HEK293T (cell line): ENCODE measurements at regions not wholly inside any gene's neighbourhood (a gene's known extent, or its start where the extent isn't known, plus 50 kb on each side); places are given as distances from the start of the nearest gene placed in this dataset.

Experiments used
- CTCF ChIA-PET: fragments of 350-600 bp; formaldehyde crosslinking; extraction: SDS; loops from one replicate; lab custom pipeline; 2021; ENCODE audit warnings: antibody characterized with exemption, inconsistent platforms; lab: Yijun Ruan, JAX
- POLR2A ChIA-PET: fragments of 350-600 bp; formaldehyde crosslinking; extraction: SDS; loops from one replicate; lab custom pipeline; 2020; ENCODE audit warnings: antibody characterized with exemption, inconsistent platforms; lab: Yijun Ruan, JAX
- DNase-seq: peaks from one replicate; pipeline ENCODE4 v3.0.0; 2012; ENCODE audit warnings: mixed read lengths; ENCODE audit errors: extremely low spot score
- ARNT ChIP-seq: fragments of 450-650 bp; IDR thresholded peaks from 2 replicates; pipeline ENCODE4 v1.6.1; 2017; ENCODE audit warnings: mild to moderate bottlenecking
- BHLHE40 ChIP-seq: fragments of 450-650 bp; IDR thresholded peaks from 2 replicates; pipeline ENCODE4 v1.6.1; 2016; ENCODE audit warnings: mild to moderate bottlenecking, moderate library complexity, borderline replicate concordance
- CTBP1 ChIP-seq: fragments of 450-650 bp; IDR thresholded peaks from 2 replicates; pipeline ENCODE4 v1.6.1; 2016; ENCODE audit warnings: borderline replicate concordance
- ELF4 ChIP-seq: fragments of 450-650 bp; IDR thresholded peaks from 2 replicates; pipeline ENCODE4 v1.6.1; 2017; ENCODE audit warnings: antibody characterized with exemption
- FOXA1 ChIP-seq: fragments of 450-650 bp; IDR thresholded peaks from 2 replicates; pipeline ENCODE4 v1.6.1; 2016; ENCODE audit warnings: mild to moderate bottlenecking
- FOXK2 ChIP-seq: fragments of 450-650 bp; IDR thresholded peaks from 2 replicates; pipeline ENCODE4 v1.6.1; 2016; ENCODE audit warnings: mild to moderate bottlenecking
- FOXM1 ChIP-seq: fragments of 450-650 bp; IDR thresholded peaks from 2 replicates; pipeline ENCODE4 v1.6.1; 2017; ENCODE audit warnings: mild to moderate bottlenecking, borderline replicate concordance
- HDGF ChIP-seq: fragments of 450-650 bp; IDR thresholded peaks from 2 replicates; pipeline ENCODE4 v1.6.1; 2017; ENCODE audit warnings: antibody characterized with exemption, borderline replicate concordance
- L3MBTL2 ChIP-seq: fragments of 450-650 bp; conservative IDR thresholded peaks from 2 replicates; pipeline ENCODE4 v1.6.1; 2016; ENCODE audit warnings: mild to moderate bottlenecking
- LEF1 ChIP-seq: fragments of 450-650 bp; IDR thresholded peaks from 2 replicates; pipeline ENCODE4 v1.6.1; 2017; ENCODE audit warnings: mild to moderate bottlenecking, borderline replicate concordance
- NFRKB ChIP-seq: fragments of 450-650 bp; IDR thresholded peaks from 2 replicates; pipeline ENCODE4 v1.6.1; 2016; ENCODE audit warnings: mild to moderate bottlenecking, moderate library complexity
- SP1 ChIP-seq: fragments of 450-650 bp; IDR thresholded peaks from 2 replicates; pipeline ENCODE4 v1.6.1; 2017
- SUZ12 ChIP-seq: fragments of 450-650 bp; IDR thresholded peaks from 2 replicates; pipeline ENCODE4 v1.6.1; 2016; ENCODE audit warnings: mild to moderate bottlenecking
- TARDBP ChIP-seq: fragments of 450-650 bp; IDR thresholded peaks from 2 replicates; pipeline ENCODE4 v1.6.1; 2016
- ZNF384 ChIP-seq: fragments of 450-650 bp; IDR thresholded peaks from 2 replicates; pipeline ENCODE4 v1.6.1; 2016
- TF ChIP-seq, protein P1 (sequence below): fragments of 450-650 bp; IDR thresholded peaks from 2 replicates; pipeline ENCODE4 v1.6.1; 2016

- TF ChIP-seq BHLHE40 (no peak), HDGF (no peak), SUZ12 (no peak), FOXA1 (no peak), ZNF384 (no peak), LEF1 (no peak), TARDBP (no peak), FOXK2 (no peak), L3MBTL2 (no peak), SP1 (no peak)
- ChIA-PET CTCF (no interaction called here), POLR2A (no interaction called here)
- no peak for DNase-seq
Observed at GRCh38 chr4:120447774-120448173, 381.1 kb upstream of the MAD2L1 start.

DNA sequence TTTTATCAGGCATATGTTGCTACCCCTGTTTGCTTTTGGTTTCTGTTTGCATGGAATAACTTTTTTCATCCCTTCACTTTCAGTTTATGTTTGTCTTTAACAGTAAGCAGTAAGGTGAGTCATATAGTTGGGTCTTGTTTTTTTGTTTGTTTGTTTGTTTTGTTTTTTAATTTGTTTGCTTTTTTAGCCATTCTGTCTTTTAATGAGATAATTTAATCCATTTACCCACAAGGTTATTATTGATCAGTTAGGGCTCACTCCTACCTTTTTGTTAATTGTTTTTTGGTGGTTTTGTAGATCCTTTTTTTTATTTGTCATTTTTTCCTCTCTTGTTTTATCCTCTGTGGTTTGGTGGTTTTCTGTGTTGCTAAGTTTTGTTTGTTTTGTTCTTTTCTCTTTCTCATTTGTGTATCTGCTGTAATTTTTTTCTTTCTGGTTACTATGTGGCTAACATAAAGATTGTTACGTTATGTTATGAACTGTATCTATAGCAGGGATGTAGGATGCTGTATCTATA lies 379.5 kb upstream of the MAD2L1 start:
- DNase-seq = no peak
- ChIA-PET POLR2A (no interaction called here), CTCF (no interaction called here)
- TF ChIP-seq, protein P1, sequence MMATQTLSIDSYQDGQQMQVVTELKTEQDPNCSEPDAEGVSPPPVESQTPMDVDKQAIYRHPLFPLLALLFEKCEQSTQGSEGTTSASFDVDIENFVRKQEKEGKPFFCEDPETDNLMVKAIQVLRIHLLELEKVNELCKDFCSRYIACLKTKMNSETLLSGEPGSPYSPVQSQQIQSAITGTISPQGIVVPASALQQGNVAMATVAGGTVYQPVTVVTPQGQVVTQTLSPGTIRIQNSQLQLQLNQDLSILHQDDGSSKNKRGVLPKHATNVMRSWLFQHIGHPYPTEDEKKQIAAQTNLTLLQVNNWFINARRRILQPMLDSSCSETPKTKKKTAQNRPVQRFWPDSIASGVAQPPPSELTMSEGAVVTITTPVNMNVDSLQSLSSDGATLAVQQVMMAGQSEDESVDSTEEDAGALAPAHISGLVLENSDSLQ = no peak
- TF ChIP-seq SUZ12 (no peak), ELF4 (no peak), FOXM1 (no peak)

GRCh38 chr4:120445186-120445585 lies 378.5 kb upstream of the MAD2L1 start:
- TF ChIP-seq SP1 (no peak), FOXA1 (no peak), ELF4 (no peak), BHLHE40 (no peak), LEF1 (no peak), CTBP1 (no peak), FOXK2 (no peak), L3MBTL2 (no peak), ZNF384 (no peak), ARNT (no peak), HDGF (no peak), SUZ12 (no peak), FOXM1 (no peak), TARDBP (no peak), NFRKB (no peak)
- TF ChIP-seq, protein P1 = no peak
- ChIA-PET CTCF (no interaction called here), POLR2A (no interaction called here)
- no peak for DNase-seq

- ChIA-PET CTCF (interaction anchor here (0.5 to 0.7 kb wide), 2 partner anchors 246 to 302 kb away, joined by 3 to 10 read pairs; no protein-coding TSS in a partner anchor), POLR2A (no interaction called here)
- no peak for DNase-seq
- no peak for TF ChIP-seq FOXA1
- no peak for TF ChIP-seq ZNF384
- no peak for TF ChIP-seq BHLHE40
- no peak for TF ChIP-seq FOXK2
- no peak for TF ChIP-seq ELF4
- no peak for TF ChIP-seq NFRKB
- no peak for TF ChIP-seq L3MBTL2
- TF ChIP-seq ARNT = no peak
- TF ChIP-seq SP1 = no peak
- no peak for TF ChIP-seq HDGF
- TF ChIP-seq TARDBP = no peak
- no peak for TF ChIP-seq LEF1
Observed at GRCh38 chr4:120443116-120443515, 376.5 kb upstream of the MAD2L1 start.

DNA sequence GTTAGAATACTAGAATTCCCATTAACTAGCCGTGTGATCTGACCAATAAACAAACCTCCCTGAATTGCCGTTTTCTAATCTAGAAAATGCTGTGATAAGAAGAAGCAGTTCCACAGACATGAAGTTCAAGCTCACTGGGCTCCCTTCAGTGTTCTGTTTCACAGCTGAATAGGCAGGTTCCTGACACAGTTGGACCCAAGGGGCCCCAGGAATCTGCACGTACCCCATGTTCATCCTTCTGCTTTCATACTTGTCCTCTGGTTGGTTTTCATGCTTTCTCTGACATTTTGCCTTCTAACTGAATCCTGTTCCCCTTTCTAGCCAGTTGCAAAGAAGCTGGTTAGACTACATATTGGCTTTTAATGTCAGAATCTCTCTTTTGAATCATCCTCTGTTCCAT lies 374.1 kb upstream of the MAD2L1 start:
- ChIA-PET POLR2A (no interaction called here), CTCF (no interaction called here)
- TF ChIP-seq FOXM1 (no peak), HDGF (no peak), SP1 (no peak), L3MBTL2 (no peak), SUZ12 (no peak), TARDBP (no peak), FOXK2 (no peak), ZNF384 (no peak), CTBP1 (no peak), LEF1 (no peak), NFRKB (no peak), FOXA1 (no peak)
- no peak for DNase-seq

DNA sequence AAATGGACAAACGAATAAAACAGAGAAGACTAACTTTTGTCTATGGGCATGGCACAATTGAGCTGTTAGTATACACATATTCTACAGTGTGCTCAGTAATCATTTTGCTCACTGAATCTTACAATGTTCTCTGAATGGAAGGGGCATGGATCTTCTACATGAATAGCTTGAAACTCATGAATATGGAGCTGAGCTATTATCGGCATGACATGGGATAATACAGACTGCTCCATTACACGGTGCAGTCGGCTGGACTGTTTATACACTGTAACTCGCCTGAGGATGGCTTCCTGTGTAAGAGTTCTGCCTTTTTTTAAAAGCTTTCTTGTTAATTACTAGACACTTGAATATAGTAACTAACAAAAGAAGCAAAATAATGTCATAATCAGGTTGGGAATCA lies 368.5 kb upstream of the MAD2L1 start:
- CTCF ChIA-PET = no interaction called here
- POLR2A ChIA-PET = no interaction called here
- TF ChIP-seq FOXK2 = no peak
- no peak for TF ChIP-seq NFRKB
- no peak for TF ChIP-seq TARDBP
- TF ChIP-seq LEF1 = no peak
- TF ChIP-seq BHLHE40 = no peak
- no peak for TF ChIP-seq ZNF384
- TF ChIP-seq ARNT = no peak
- TF ChIP-seq FOXM1 = no peak
- no peak for TF ChIP-seq ELF4
- TF ChIP-seq, protein P1 = no peak
- no peak for TF ChIP-seq SUZ12

More for the DNA sequence above, 368.5 kb upstream of the MAD2L1 start:
- DNase-seq = no peak
